A549 (cell line): ENCODE measurements at regions not wholly inside any gene's neighbourhood (a gene's known extent, or its start where the extent isn't known, plus 50 kb on each side); places are given as distances from the start of the nearest gene placed in this dataset.

Experiments used
- CTCF ChIP-seq: fragments of >200 bp; sonication (Bioruptor Twin); formaldehyde crosslinking; IDR thresholded peaks from 3 replicates; pipeline ENCODE4 v1.5.1; 2016
- HDAC2 ChIP-seq: fragments of 200-600 bp; sonication (generic); IDR thresholded peaks from 2 replicates; pipeline ENCODE4 v1.6.1; 2016
- JUN ChIP-seq, 2 experiments: fragments of >200 bp; sonication (Bioruptor Twin); formaldehyde crosslinking; IDR thresholded peaks; 2 replicates in 1 of 2; 3 replicates in 1 of 2; pipeline ENCODE4 v1.6.1; 2016 to 2017
- MYC ChIP-seq: IDR thresholded peaks from 2 replicates; pipeline ENCODE4 v1.6.1; 2012; ENCODE audit warnings: mild to moderate bottlenecking, inconsistent platforms, low read length, improper control_type of control experiment, borderline replicate concordance
- POLR2A ChIP-seq: IDR thresholded peaks from 2 replicates; pipeline ENCODE4 v1.6.1; 2012; ENCODE audit warnings: mild to moderate bottlenecking, low read length
- RAD21 ChIP-seq, 2 experiments: fragments of >200 bp in 1 of 2; sonication (Bioruptor Twin) in 1 of 2; formaldehyde crosslinking in 1 of 2; IDR thresholded peaks in 1 of 2; conservative IDR thresholded peaks in 1 of 2; 2 replicates in 1 of 2; 3 replicates in 1 of 2; pipeline ENCODE4 v1.6.1; 2012 to 2018; ENCODE audit warnings: inconsistent platforms in 1 of 2
- REST ChIP-seq: fragments of 200-600 bp; sonication (generic); IDR thresholded peaks from 2 replicates; pipeline ENCODE4 v1.6.1; 2016; ENCODE audit warnings: antibody characterized with exemption, mild to moderate bottlenecking, moderate library complexity
- RFX5 ChIP-seq: fragments of 450-650 bp; IDR thresholded peaks from 2 replicates; pipeline ENCODE4 v1.7.1; 2014; ENCODE audit warnings: antibody characterized with exemption, mild to moderate bottlenecking, moderate library complexity
- SREBF2 ChIP-seq: fragments of 450-650 bp; IDR thresholded peaks from 2 replicates; pipeline ENCODE4 v1.6.1; 2014; ENCODE audit warnings: mild to moderate bottlenecking, moderate library complexity
- TFCP2L1 ChIP-seq: fragments of 250-450 bp; sonication (Bioruptor Pico); IDR thresholded peaks from 2 replicates; pipeline ENCODE4 v1.5.0; 2021; ENCODE audit warnings: mild to moderate bottlenecking
- TF ChIP-seq, protein P1 (sequence below): fragments of 450-650 bp; IDR thresholded peaks from 2 replicates; pipeline ENCODE4 v1.6.1; 2014; ENCODE audit warnings: antibody characterized with exemption

DNA sequence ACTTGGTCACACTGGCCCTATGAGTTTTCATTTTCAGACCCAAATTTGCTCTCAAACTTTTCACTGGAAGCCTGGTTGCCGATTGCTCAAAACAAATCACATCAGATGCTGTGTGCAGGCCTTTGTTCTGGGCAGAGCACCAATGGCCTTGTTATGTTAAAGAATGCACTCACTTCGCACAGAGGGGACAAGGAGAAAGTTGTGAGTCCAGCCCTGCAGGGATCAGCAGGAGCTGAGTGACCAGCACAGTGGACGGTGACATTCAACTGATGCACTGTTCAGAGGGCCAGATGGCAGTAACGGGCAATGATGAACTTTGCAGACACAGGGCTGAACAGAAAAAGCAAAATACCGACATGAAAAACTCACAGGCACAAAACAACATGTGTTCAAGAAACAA lies 86.1 kb downstream of the BARX1 start:
- no peak for TF ChIP-seq RFX5
- TF ChIP-seq TFCP2L1 (CRISPR knock-in tag): no peak
- TF ChIP-seq CTCF: no peak
- TF ChIP-seq POLR2A: no peak
- no peak for TF ChIP-seq JUN (IDR thresholded peaks at IDR 0.05)
- TF ChIP-seq RAD21 (conservative IDR thresholded peaks at IDR 0.05 in 1 of 2, IDR thresholded peaks at IDR 0.05 in 1 of 2): no peak
- TF ChIP-seq REST: no peak
- no peak for TF ChIP-seq HDAC2
- TF ChIP-seq SREBF2: no peak
- no peak for TF ChIP-seq MYC
- TF ChIP-seq, protein P1, sequence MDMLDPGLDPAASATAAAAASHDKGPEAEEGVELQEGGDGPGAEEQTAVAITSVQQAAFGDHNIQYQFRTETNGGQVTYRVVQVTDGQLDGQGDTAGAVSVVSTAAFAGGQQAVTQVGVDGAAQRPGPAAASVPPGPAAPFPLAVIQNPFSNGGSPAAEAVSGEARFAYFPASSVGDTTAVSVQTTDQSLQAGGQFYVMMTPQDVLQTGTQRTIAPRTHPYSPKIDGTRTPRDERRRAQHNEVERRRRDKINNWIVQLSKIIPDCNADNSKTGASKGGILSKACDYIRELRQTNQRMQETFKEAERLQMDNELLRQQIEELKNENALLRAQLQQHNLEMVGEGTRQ: no peak
